Nephron (organoid): ENCODE measurements at regions not wholly inside any gene's neighbourhood (a gene's known extent, or its start where the extent isn't known, plus 50 kb on each side); places are given as distances from the start of the nearest gene placed in this dataset.

Source experiments
- H3K27ac Mint-ChIP-seq, 3 experiments: 2 replicates each; pipeline ENCODE4 v1.8.0; 2020; ENCODE audit warnings: mixed read lengths in 3 of 3, mild to moderate bottlenecking in 2 of 3, moderate library complexity in 1 of 3
- H3K27me3 Mint-ChIP-seq: 2 replicates; pipeline ENCODE4 v1.8.0; 2021; ENCODE audit warnings: low read depth, mild to moderate bottlenecking, moderate library complexity, mixed read lengths
- H3K36me3 Mint-ChIP-seq: 2 replicates; pipeline ENCODE4 v1.8.0; 2020; ENCODE audit warnings: low read depth, mixed read lengths
- H3K4me1 Mint-ChIP-seq: 2 replicates; pipeline ENCODE4 v1.8.0; 2020; ENCODE audit warnings: mixed read lengths
- H3K4me3 Mint-ChIP-seq, 3 experiments: 2 replicates each; pipeline ENCODE4 v1.8.0; 2020; ENCODE audit warnings: mild to moderate bottlenecking in 3 of 3, mixed read lengths in 3 of 3, moderate library complexity in 2 of 3
- H3K9me3 Mint-ChIP-seq: 2 replicates; pipeline ENCODE4 v1.8.0; 2020; ENCODE audit warnings: mixed read lengths
- TF ChIP-seq, protein P1 (sequence below), 3 experiments: fragments of 200-600 bp; sonication (generic); IDR thresholded peaks; one replicate each; pipeline ENCODE4 v1.5.0; 2021; ENCODE audit warnings: antibody characterized with exemption in 3 of 3; ENCODE audit not compliant: unreplicated experiment in 3 of 3

DNA sequence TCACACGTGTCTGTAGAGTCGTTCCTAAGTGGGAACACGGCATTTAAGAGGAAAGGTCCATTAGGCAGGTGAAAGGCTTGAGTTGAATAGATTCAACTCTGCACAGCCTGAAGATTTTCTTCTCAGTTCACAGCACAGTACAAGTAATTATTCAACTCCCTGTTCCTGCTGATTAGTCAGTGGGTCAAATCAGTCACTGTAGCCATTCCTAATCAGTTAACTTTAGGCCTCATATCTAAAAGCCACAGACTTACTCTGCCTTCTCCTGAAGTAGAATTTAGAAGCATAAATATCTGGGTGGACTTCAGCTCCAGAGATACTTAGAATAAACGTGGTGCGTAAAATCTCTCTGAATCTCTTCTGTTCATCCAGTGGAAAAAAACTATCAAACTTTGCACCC lies 872.4 kb downstream of the C6orf118 start:
- H3K4me1 Mint-ChIP-seq: no peaks in the 10 kb centered on the region

GRCh38 chr6:164427728-164428402 lies 881.5 kb downstream of the C6orf118 start:
- TF ChIP-seq, protein P1, sequence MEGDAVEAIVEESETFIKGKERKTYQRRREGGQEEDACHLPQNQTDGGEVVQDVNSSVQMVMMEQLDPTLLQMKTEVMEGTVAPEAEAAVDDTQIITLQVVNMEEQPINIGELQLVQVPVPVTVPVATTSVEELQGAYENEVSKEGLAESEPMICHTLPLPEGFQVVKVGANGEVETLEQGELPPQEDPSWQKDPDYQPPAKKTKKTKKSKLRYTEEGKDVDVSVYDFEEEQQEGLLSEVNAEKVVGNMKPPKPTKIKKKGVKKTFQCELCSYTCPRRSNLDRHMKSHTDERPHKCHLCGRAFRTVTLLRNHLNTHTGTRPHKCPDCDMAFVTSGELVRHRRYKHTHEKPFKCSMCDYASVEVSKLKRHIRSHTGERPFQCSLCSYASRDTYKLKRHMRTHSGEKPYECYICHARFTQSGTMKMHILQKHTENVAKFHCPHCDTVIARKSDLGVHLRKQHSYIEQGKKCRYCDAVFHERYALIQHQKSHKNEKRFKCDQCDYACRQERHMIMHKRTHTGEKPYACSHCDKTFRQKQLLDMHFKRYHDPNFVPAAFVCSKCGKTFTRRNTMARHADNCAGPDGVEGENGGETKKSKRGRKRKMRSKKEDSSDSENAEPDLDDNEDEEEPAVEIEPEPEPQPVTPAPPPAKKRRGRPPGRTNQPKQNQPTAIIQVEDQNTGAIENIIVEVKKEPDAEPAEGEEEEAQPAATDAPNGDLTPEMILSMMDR (IDR thresholded peaks at IDR 0.05; ENCODE audit: unreplicated experiment in 3 of 3): no peak
- H3K27me3 Mint-ChIP-seq: no peaks in the 10 kb centered on the region
- peaks cover 4% of the 10 kb centered on the region for H3K36me3 Mint-ChIP-seq
- H3K27ac Mint-ChIP-seq: no peak overlapping the region
- peaks cover 16% of the 10 kb centered on the region for H3K9me3 Mint-ChIP-seq
- no peak overlapping the region for H3K4me3 Mint-ChIP-seq
- H3K4me1 Mint-ChIP-seq: no peaks in the 10 kb centered on the region

More for the DNA sequence above, 872.4 kb downstream of the C6orf118 start:
- no peaks in the 10 kb centered on the region for H3K36me3 Mint-ChIP-seq
- H3K9me3 Mint-ChIP-seq: no peaks in the 10 kb centered on the region
- peaks cover 4% of the 10 kb centered on the region for H3K27me3 Mint-ChIP-seq
- TF ChIP-seq, protein P1 (IDR thresholded peaks at IDR 0.05; ENCODE audit: unreplicated experiment in 3 of 3): no peak
- no peak overlapping the region for H3K4me3 Mint-ChIP-seq
- H3K27ac Mint-ChIP-seq: no peak overlapping the region

DNA sequence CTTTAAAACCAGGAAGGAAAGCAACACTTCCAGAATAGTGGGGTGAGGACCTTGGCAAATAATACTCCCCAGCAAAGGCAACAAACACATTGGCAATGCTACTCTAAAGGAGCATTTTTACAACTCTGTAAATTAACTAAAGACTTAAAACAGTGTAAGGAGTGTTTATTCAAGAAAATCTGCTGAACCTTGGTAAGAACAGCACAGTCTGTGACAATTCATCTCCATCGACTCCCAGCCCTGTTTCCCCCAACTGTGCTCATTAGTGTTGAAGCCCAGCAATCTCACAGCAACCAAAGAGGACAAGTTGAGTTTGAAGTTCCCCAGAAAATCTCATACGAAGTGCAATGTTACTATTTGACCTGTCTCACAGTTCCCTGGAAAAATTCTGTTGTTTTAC lies 884.9 kb downstream of the C6orf118 start:
- no peak overlapping the region for H3K4me3 Mint-ChIP-seq
- H3K4me1 Mint-ChIP-seq: no peaks in the 10 kb centered on the region
- no peak overlapping the region for H3K27ac Mint-ChIP-seq
- TF ChIP-seq, protein P1 (IDR thresholded peaks at IDR 0.05; ENCODE audit: unreplicated experiment in 3 of 3): no peak
- H3K36me3 Mint-ChIP-seq: peaks cover 10% of the 10 kb centered on the region
- H3K9me3 Mint-ChIP-seq: peaks cover 28% of the 10 kb centered on the region
- no peaks in the 10 kb centered on the region for H3K27me3 Mint-ChIP-seq

DNA sequence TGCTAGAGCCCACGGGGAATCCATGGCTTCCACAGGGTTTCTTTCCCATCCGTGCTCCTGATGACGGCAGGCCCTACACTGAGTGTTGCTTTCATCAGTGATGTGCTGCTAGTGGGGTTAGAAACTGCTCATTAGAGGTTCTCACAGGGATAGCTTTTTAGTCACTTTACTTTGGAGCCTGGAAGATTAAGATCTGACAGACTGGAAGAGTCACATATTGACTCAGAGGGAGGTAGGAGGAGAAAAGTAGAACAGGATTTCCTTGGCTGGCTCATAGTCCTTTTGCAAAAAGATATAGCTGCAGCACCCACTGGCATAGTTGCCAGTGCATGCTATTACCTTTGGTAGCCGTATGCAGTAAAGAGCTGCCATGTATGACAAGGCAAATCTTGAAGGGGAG lies 890.3 kb downstream of the C6orf118 start:
- no peaks in the 10 kb centered on the region for H3K4me1 Mint-ChIP-seq
- H3K4me3 Mint-ChIP-seq: no peak overlapping the region
- TF ChIP-seq, protein P1 (IDR thresholded peaks at IDR 0.05; ENCODE audit: unreplicated experiment in 3 of 3): no peak
- no peak overlapping the region for H3K27ac Mint-ChIP-seq
- H3K27me3 Mint-ChIP-seq: peaks cover 4% of the 10 kb centered on the region
- peaks cover 10% of the 10 kb centered on the region for H3K36me3 Mint-ChIP-seq
- peaks cover 21% of the 10 kb centered on the region for H3K9me3 Mint-ChIP-seq

- H3K9me3 Mint-ChIP-seq: peaks cover 12% of the 10 kb centered on the region
- H3K4me3 Mint-ChIP-seq: no peak overlapping the region
- peaks cover 6% of the 10 kb centered on the region for H3K36me3 Mint-ChIP-seq
These were observed 891.2 kb downstream of the C6orf118 start for GRCh38 chr6:164418262-164418588.

More at GRCh38 chr6:164418262-164418588, 891.2 kb downstream of the C6orf118 start:
- TF ChIP-seq, protein P1 (IDR thresholded peaks at IDR 0.05; ENCODE audit: unreplicated experiment in 3 of 3): no peak
- Mint-ChIP-seq H3K27ac (no peak overlapping the region), H3K4me1 (no peaks in the 10 kb centered on the region), H3K27me3 (peaks cover 6% of the 10 kb centered on the region)
